Body of pancreas (tissue), 4 donors: ENCODE measurements at regions not wholly inside any gene's neighbourhood (a gene's known extent, or its start where the extent isn't known, plus 50 kb on each side); places are given as distances from the start of the nearest gene placed in this dataset.

Source experiments
- POLR2A ChIP-seq, 3 donors: fragments of 450-650 bp; IDR thresholded peaks; one replicate each; pipeline ENCODE4 v1.6.1; 2016; ENCODE audit warnings: antibody characterized with exemption in 3 of 3, mild to moderate bottlenecking in 2 of 3
- TF ChIP-seq, protein P1 (sequence below), 7 experiments: fragments of 450-650 bp in 4 of 7; fragments of 200-600 bp in 3 of 7; sonication (generic) in 3 of 7; IDR thresholded peaks; one replicate each; pipeline ENCODE4 v1.5.1; 2016 to 2019; ENCODE audit warnings: antibody characterized with exemption in 7 of 7

GRCh38 chr2:226536410-226536809, 263.2 kb downstream of the IRS1 start:
- TF ChIP-seq, protein P1, sequence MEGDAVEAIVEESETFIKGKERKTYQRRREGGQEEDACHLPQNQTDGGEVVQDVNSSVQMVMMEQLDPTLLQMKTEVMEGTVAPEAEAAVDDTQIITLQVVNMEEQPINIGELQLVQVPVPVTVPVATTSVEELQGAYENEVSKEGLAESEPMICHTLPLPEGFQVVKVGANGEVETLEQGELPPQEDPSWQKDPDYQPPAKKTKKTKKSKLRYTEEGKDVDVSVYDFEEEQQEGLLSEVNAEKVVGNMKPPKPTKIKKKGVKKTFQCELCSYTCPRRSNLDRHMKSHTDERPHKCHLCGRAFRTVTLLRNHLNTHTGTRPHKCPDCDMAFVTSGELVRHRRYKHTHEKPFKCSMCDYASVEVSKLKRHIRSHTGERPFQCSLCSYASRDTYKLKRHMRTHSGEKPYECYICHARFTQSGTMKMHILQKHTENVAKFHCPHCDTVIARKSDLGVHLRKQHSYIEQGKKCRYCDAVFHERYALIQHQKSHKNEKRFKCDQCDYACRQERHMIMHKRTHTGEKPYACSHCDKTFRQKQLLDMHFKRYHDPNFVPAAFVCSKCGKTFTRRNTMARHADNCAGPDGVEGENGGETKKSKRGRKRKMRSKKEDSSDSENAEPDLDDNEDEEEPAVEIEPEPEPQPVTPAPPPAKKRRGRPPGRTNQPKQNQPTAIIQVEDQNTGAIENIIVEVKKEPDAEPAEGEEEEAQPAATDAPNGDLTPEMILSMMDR (IDR thresholded peaks at IDR 0.05): no peak
- TF ChIP-seq POLR2A (IDR thresholded peaks at IDR 0.05): no peak
